ENCODE measurements at regions not wholly inside any gene's neighbourhood (a gene's known extent, or its start where the extent isn't known, plus 50 kb on each side); places are given as distances from the start of the nearest gene placed in this dataset.
"Not testable (repeated sequence)": the region's sequence is repeated elsewhere in the genome, so short reads cannot be mapped to it uniquely, and the experiment has no call there.

DNA sequence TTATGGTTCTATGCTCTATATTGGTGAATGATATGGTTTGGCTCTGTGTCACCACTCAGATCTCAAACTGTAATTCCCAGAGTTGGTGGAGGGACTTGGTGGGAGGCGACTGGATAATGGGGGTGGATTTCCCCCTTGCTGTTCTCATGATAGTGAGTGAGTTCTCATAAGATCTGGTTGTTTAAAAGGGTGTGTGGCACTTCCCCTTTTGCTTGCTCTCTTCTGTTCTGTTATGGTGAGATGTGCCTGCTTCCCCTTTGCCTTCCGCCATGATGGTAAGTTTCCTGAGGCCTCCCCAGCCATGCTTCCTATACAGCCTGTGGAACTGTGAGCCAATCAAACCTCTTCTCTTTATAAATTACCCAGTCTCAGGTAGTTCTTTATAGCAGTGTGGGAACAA is 446.6 kb upstream of the PDE3A start:
- H3K27me3 ChIP-seq (ENCODE audit: insufficient read depth, low read length); H3K4me2 ChIP-seq (ENCODE audit: low read length); DNase-seq; H2BK120ac ChIP-seq (ENCODE audit: insufficient read depth, low read length, poor library complexity); H3K4ac ChIP-seq (ENCODE audit: low read depth, low read length); H3K79me2 ChIP-seq (ENCODE audit: control insufficient read depth, insufficient read depth, low read length, poor library complexity); H4K91ac ChIP-seq (ENCODE audit: low read depth, low read length); H2AK5ac ChIP-seq (ENCODE audit: low read length); H3K18ac ChIP-seq (ENCODE audit: low read length); H3K4me3 ChIP-seq (ENCODE audit: low read depth, low read length); H2BK5ac ChIP-seq (ENCODE audit: low read depth, low read length, poor library complexity); H3K4me1 ChIP-seq (ENCODE audit: control insufficient read depth in 1 of 2, insufficient read depth in 2 of 2, low read length in 2 of 2); H3K14ac ChIP-seq (ENCODE audit: low read length); H3K23ac ChIP-seq (ENCODE audit: low read length); H2BK12ac ChIP-seq (ENCODE audit: low read length); H2AFZ ChIP-seq (ENCODE audit: insufficient read depth, low read length, poor library complexity); H3K79me1 ChIP-seq (ENCODE audit: low read length); H3K27ac ChIP-seq (ENCODE audit: low read depth, low read length); H3K9me3 ChIP-seq (ENCODE audit: insufficient read depth, low read depth, low read length); H4K12ac ChIP-seq (ENCODE audit: low read depth, low read length); H3K36me3 ChIP-seq (ENCODE audit: control insufficient read depth in 1 of 2, insufficient read depth in 2 of 2, low read length in 2 of 2); H4K8ac ChIP-seq (ENCODE audit: low read depth, low read length); H3K9ac ChIP-seq (ENCODE audit: low read length): not testable (repeated sequence)
- no CpG with 5 or more reads among the region's 2 CpGs for WGBS (ENCODE audit: extremely low coverage, insufficient coverage, insufficient read length)

DNA sequence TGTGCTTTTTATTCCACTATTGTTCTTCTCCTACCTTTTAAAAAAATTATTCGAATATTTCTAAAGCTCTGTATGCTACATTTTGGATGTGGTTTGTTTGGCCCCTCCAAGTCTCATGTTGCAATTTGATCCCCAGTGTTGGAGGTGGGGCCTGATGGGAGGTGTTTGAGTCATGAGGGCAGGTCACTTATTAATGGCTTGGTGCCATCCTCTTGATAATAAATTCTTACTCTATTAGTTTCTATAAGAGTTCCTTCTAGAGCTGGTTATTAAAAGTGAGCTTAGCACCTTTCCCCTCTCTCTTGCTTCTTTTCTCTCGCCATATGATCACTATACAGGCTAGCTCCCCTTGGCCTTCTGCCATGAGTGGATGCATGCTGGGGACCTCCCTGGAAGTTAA is 445.6 kb upstream of the PDE3A start:
- Histone ChIP-seq H3K14ac (ENCODE audit: low read length) (no peak overlapping the region), H3K4me2 (ENCODE audit: low read length) (no peak overlapping the region), H2BK5ac (ENCODE audit: low read depth, low read length, poor library complexity) (no peak overlapping the region), H2BK12ac (ENCODE audit: low read length) (peak overlapping the region; percentile 49), H3K79me1 (ENCODE audit: low read length) (no peaks in the 10 kb centered on the region), H4K91ac (ENCODE audit: low read depth, low read length) (no peak overlapping the region), H3K79me2 (ENCODE audit: control insufficient read depth, insufficient read depth, low read length, poor library complexity) (no peaks in the 10 kb centered on the region), H3K4me3 (ENCODE audit: low read depth, low read length) (no peak overlapping the region), H3K4ac (ENCODE audit: low read depth, low read length) (no peak overlapping the region), H3K9ac (ENCODE audit: low read length) (no peak overlapping the region), H4K8ac (ENCODE audit: low read depth, low read length) (no peak overlapping the region), H4K12ac (ENCODE audit: low read depth, low read length) (no peak overlapping the region), H3K4me1 (ENCODE audit: control insufficient read depth in 1 of 2, insufficient read depth in 2 of 2, low read length in 2 of 2) (no peaks in the 10 kb centered on the region), H3K27me3 (ENCODE audit: insufficient read depth, low read length) (no peaks in the 10 kb centered on the region), H3K23ac (ENCODE audit: low read length) (no peak overlapping the region), H3K27ac (ENCODE audit: low read depth, low read length) (no peak overlapping the region), H3K9me3 (ENCODE audit: insufficient read depth, low read depth, low read length) (no peaks in the 10 kb centered on the region), H2AFZ (ENCODE audit: insufficient read depth, low read length, poor library complexity) (no peak overlapping the region), H2AK5ac (ENCODE audit: low read length) (no peak overlapping the region), H3K18ac (ENCODE audit: low read length) (no peak overlapping the region), H2BK120ac (ENCODE audit: insufficient read depth, low read length, poor library complexity) (no peak overlapping the region), H3K36me3 (ENCODE audit: control insufficient read depth in 1 of 2, insufficient read depth in 2 of 2, low read length in 2 of 2) (no peaks in the 10 kb centered on the region)
- WGBS (ENCODE audit: extremely low coverage, insufficient coverage, insufficient read length), result no CpG with 5 or more reads among the region's 2 CpGs
- no peak for DNase-seq

DNA sequence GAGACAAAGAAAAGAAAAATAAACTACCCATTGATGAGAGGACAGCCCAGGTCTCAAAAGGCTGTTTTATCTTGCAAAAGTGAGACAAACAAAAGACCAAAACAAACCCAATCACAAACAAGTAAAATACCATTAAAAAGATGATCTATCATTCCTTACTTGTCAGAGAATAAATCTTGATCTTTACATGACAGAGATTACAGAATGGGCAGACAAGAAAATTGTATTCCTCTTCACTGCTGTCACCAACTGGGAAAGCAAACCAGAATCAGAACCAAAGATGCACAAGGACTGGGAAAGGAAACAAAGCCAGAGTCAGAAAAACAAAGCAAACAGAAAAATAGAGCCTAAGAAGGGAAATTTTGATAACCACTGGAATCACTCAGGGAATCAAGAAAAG is 444.0 kb upstream of the PDE3A start:
- H3K4me3 ChIP-seq (ENCODE audit: low read depth, low read length), result no peak overlapping the region
- H4K8ac ChIP-seq (ENCODE audit: low read depth, low read length), result no peak overlapping the region
- no peak overlapping the region for H3K4ac ChIP-seq (ENCODE audit: low read depth, low read length)
- H2BK5ac ChIP-seq (ENCODE audit: low read depth, low read length, poor library complexity), result no peak overlapping the region
- no peaks in the 10 kb centered on the region for H3K79me2 ChIP-seq (ENCODE audit: control insufficient read depth, insufficient read depth, low read length, poor library complexity)
- no peaks in the 10 kb centered on the region for H3K36me3 ChIP-seq (ENCODE audit: control insufficient read depth in 1 of 2, insufficient read depth in 2 of 2, low read length in 2 of 2)
- H4K12ac ChIP-seq (ENCODE audit: low read depth, low read length), result no peak overlapping the region
- H3K79me1 ChIP-seq (ENCODE audit: low read length), result no peaks in the 10 kb centered on the region
- no peak overlapping the region for H2AFZ ChIP-seq (ENCODE audit: insufficient read depth, low read length, poor library complexity)
- no peak overlapping the region for H2BK120ac ChIP-seq (ENCODE audit: insufficient read depth, low read length, poor library complexity)
- no peak overlapping the region for H3K27ac ChIP-seq (ENCODE audit: low read depth, low read length)
- no peaks in the 10 kb centered on the region for H3K9me3 ChIP-seq (ENCODE audit: insufficient read depth, low read depth, low read length)
- H3K18ac ChIP-seq (ENCODE audit: low read length), result no peak overlapping the region
- no peaks in the 10 kb centered on the region for H3K4me1 ChIP-seq (ENCODE audit: control insufficient read depth in 1 of 2, insufficient read depth in 2 of 2, low read length in 2 of 2)
- H3K4me2 ChIP-seq (ENCODE audit: low read length), result no peak overlapping the region
- no peak overlapping the region for H2BK12ac ChIP-seq (ENCODE audit: low read length)
- H3K9ac ChIP-seq (ENCODE audit: low read length), result no peak overlapping the region
- H2AK5ac ChIP-seq (ENCODE audit: low read length), result no peak overlapping the region
- no peak overlapping the region for H4K91ac ChIP-seq (ENCODE audit: low read depth, low read length)
- no peak overlapping the region for H3K14ac ChIP-seq (ENCODE audit: low read length)
- H3K27me3 ChIP-seq (ENCODE audit: insufficient read depth, low read length), result no peaks in the 10 kb centered on the region
- H3K23ac ChIP-seq (ENCODE audit: low read length), result no peak overlapping the region
- DNase-seq, result no peak

DNA sequence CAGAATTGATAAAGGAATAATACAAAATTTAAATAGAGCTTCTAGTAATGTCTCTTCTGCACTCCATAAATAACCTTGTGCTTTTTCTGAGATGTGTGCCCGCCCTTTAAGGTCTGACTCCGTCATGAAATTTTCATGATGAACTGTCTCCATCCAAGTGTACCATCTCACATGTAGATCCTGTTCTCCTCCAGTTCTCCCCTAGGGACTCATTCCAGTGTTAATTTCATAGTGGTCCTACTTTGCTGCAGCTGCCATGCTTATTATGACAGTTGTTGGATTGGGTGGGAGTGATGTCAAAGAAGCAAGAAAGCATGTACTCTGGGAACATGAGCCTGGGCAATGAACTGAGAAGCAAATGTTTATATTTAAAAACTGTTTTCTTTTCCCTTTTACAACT is 442.5 kb upstream of the PDE3A start:
- Histone ChIP-seq H3K79me1 (ENCODE audit: low read length) (no peaks in the 10 kb centered on the region), H3K4ac (ENCODE audit: low read depth, low read length) (no peak overlapping the region), H3K27ac (ENCODE audit: low read depth, low read length) (no peak overlapping the region), H3K4me1 (ENCODE audit: control insufficient read depth in 1 of 2, insufficient read depth in 2 of 2, low read length in 2 of 2) (no peaks in the 10 kb centered on the region), H3K36me3 (ENCODE audit: control insufficient read depth in 1 of 2, insufficient read depth in 2 of 2, low read length in 2 of 2) (no peaks in the 10 kb centered on the region), H3K4me3 (ENCODE audit: low read depth, low read length) (no peak overlapping the region), H3K27me3 (ENCODE audit: insufficient read depth, low read length) (no peaks in the 10 kb centered on the region), H3K9me3 (ENCODE audit: insufficient read depth, low read depth, low read length) (no peaks in the 10 kb centered on the region), H3K4me2 (ENCODE audit: low read length) (no peak overlapping the region), H3K18ac (ENCODE audit: low read length) (no peak overlapping the region), H3K23ac (ENCODE audit: low read length) (no peak overlapping the region), H2BK5ac (ENCODE audit: low read depth, low read length, poor library complexity) (no peak overlapping the region), H2AK5ac (ENCODE audit: low read length) (no peak overlapping the region), H3K14ac (ENCODE audit: low read length) (no peak overlapping the region), H4K8ac (ENCODE audit: low read depth, low read length) (no peak overlapping the region), H2BK120ac (ENCODE audit: insufficient read depth, low read length, poor library complexity) (no peak overlapping the region), H4K91ac (ENCODE audit: low read depth, low read length) (no peak overlapping the region), H3K79me2 (ENCODE audit: control insufficient read depth, insufficient read depth, low read length, poor library complexity) (no peaks in the 10 kb centered on the region), H2BK12ac (ENCODE audit: low read length) (no peak overlapping the region), H2AFZ (ENCODE audit: insufficient read depth, low read length, poor library complexity) (no peak overlapping the region), H4K12ac (ENCODE audit: low read depth, low read length) (no peak overlapping the region), H3K9ac (ENCODE audit: low read length) (peak overlapping the region; percentile 25)
- no peak for DNase-seq
- no CpG with 5 or more reads among the region's 2 CpGs for WGBS (ENCODE audit: extremely low coverage, insufficient coverage, insufficient read length)

DNA sequence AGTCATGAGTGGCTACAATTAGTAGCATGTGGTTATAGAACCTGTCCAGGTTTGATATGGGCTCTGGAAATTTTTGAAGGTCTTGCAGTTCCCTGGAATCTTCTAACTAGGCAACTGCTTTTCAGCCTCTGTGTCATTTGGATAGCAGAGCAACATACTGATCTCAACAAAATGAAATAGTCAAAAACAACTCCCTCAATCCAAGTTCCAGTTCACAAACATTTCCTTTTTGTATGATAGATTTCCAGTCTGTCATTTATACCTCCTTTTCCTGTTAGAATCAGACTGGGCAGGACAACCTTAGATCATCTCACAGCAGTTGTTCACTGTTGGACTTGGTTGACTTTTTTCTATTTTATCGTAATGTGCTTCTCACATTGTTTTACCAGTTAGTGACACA is 442.1 kb upstream of the PDE3A start:
- Histone ChIP-seq H3K27ac (ENCODE audit: low read depth, low read length) (no peak overlapping the region), H3K4me3 (ENCODE audit: low read depth, low read length) (no peak overlapping the region), H3K4me1 (ENCODE audit: control insufficient read depth in 1 of 2, insufficient read depth in 2 of 2, low read length in 2 of 2) (no peaks in the 10 kb centered on the region), H3K23ac (ENCODE audit: low read length) (no peak overlapping the region), H4K8ac (ENCODE audit: low read depth, low read length) (no peak overlapping the region), H3K79me2 (ENCODE audit: control insufficient read depth, insufficient read depth, low read length, poor library complexity) (no peaks in the 10 kb centered on the region), H2AFZ (ENCODE audit: insufficient read depth, low read length, poor library complexity) (no peak overlapping the region), H3K14ac (ENCODE audit: low read length) (no peak overlapping the region), H2AK5ac (ENCODE audit: low read length) (no peak overlapping the region), H4K91ac (ENCODE audit: low read depth, low read length) (no peak overlapping the region), H3K4ac (ENCODE audit: low read depth, low read length) (no peak overlapping the region), H3K9ac (ENCODE audit: low read length) (no peak overlapping the region), H3K79me1 (ENCODE audit: low read length) (no peaks in the 10 kb centered on the region), H4K12ac (ENCODE audit: low read depth, low read length) (no peak overlapping the region), H3K36me3 (ENCODE audit: control insufficient read depth in 1 of 2, insufficient read depth in 2 of 2, low read length in 2 of 2) (no peaks in the 10 kb centered on the region), H2BK120ac (ENCODE audit: insufficient read depth, low read length, poor library complexity) (no peak overlapping the region), H2BK12ac (ENCODE audit: low read length) (no peak overlapping the region), H3K18ac (ENCODE audit: low read length) (no peak overlapping the region), H2BK5ac (ENCODE audit: low read depth, low read length, poor library complexity) (no peak overlapping the region), H3K27me3 (ENCODE audit: insufficient read depth, low read length) (no peaks in the 10 kb centered on the region), H3K4me2 (ENCODE audit: low read length) (no peak overlapping the region), H3K9me3 (ENCODE audit: insufficient read depth, low read depth, low read length) (no peaks in the 10 kb centered on the region)
- no peak for DNase-seq
- no CpG with 5 or more reads among the region's 1 CpG for WGBS (ENCODE audit: extremely low coverage, insufficient coverage, insufficient read length)
